Upper lobe of left lung (tissue), 4 donors: ENCODE measurements at regions not wholly inside any gene's neighbourhood (a gene's known extent, or its start where the extent isn't known, plus 50 kb on each side); places are given as distances from the start of the nearest gene placed in this dataset.

ENCODE experiments used
- CTCF ChIP-seq, 6 experiments: fragments of 450-650 bp in 4 of 6; fragments of 200-600 bp in 2 of 6; sonication (generic) in 2 of 6; IDR thresholded peaks; one replicate each; pipeline ENCODE4 v1.5.1; 2016 to 2019; ENCODE audit warnings: antibody characterized with exemption in 6 of 6
- POLR2AphosphoS5 ChIP-seq, 2 donors: sonication (generic); formaldehyde crosslinking; IDR thresholded peaks; one replicate each; pipeline ENCODE4 v1.5.1; 2017; ENCODE audit warnings: antibody characterized with exemption in 2 of 2

GRCh38 chr13:111469916-111470506, 149.6 kb downstream of the TEX29 start:
- TF ChIP-seq CTCF (IDR thresholded peaks at IDR 0.05) (no peak), POLR2AphosphoS5 (IDR thresholded peaks at IDR 0.05) (no peak)
